Liver (tissue), 8 donors: ENCODE measurements at regions not wholly inside any gene's neighbourhood (a gene's known extent, or its start where the extent isn't known, plus 50 kb on each side); places are given as distances from the start of the nearest gene placed in this dataset.

Experiments
- DNase-seq: peaks from one replicate; pipeline ENCODE4 v3.0.0-alpha.2; 2017; ENCODE audit warnings: low spot score
- H3K27ac ChIP-seq, 2 donors: one replicate each; pipeline ENCODE4 v1.7.0; 2013; ENCODE audit warnings: inconsistent platforms in 2 of 2, low read length in 2 of 2, control low read depth in 1 of 2, low read depth in 1 of 2, mild to moderate bottlenecking in 1 of 2
- H3K27me3 ChIP-seq, 4 donors: one replicate each; pipeline versions ENCODE4 v1.6.1 to v1.7.0; 2013; ENCODE audit warnings: low read length in 3 of 4, inconsistent platforms in 1 of 4, mild to moderate bottlenecking in 1 of 4, moderate library complexity in 1 of 4; ENCODE audit not compliant: control insufficient read depth in 4 of 4, insufficient read depth in 4 of 4
- H3K36me3 ChIP-seq, 4 donors: one replicate each; pipeline versions ENCODE4 v1.6.1 to v1.7.0; 2013; ENCODE audit warnings: low read length in 3 of 4, mild to moderate bottlenecking in 3 of 4, low read depth in 1 of 4, moderate library complexity in 1 of 4; ENCODE audit not compliant: control insufficient read depth in 4 of 4, insufficient read depth in 3 of 4
- H3K4me1 ChIP-seq, 4 donors: one replicate each; pipeline versions ENCODE4 v1.6.1 to v1.7.0; 2013; ENCODE audit warnings: low read length in 3 of 4, mild to moderate bottlenecking in 3 of 4, moderate library complexity in 1 of 4; ENCODE audit not compliant: control insufficient read depth in 4 of 4, insufficient read depth in 4 of 4
- H3K4me3 ChIP-seq, 3 donors: one replicate each; pipeline versions ENCODE4 v1.6.1 to v1.7.0; 2013; ENCODE audit warnings: low read length in 3 of 3, control low read depth in 1 of 3, low read depth in 1 of 3, mild to moderate bottlenecking in 1 of 3
- H3K9ac ChIP-seq, 2 donors: one replicate each; pipeline ENCODE4 v1.7.0; 2013; ENCODE audit warnings: low read length in 2 of 2, mild to moderate bottlenecking in 2 of 2, moderate library complexity in 2 of 2, control low read depth in 1 of 2, low read depth in 1 of 2
- H3K9me3 ChIP-seq, 4 donors: one replicate each; pipeline versions ENCODE4 v1.6.1 to v1.7.0; 2013; ENCODE audit warnings: low read length in 3 of 4; ENCODE audit not compliant: control insufficient read depth in 4 of 4
- ATF3 ChIP-seq: IDR thresholded peaks from 2 replicates; pipeline ENCODE4 v1.6.1; 2016; ENCODE audit warnings: antibody characterized with exemption
- CTCF ChIP-seq: fragments of 150-350 bp; IDR thresholded peaks from 2 replicates; pipeline ENCODE4 v1.5.1; 2017; ENCODE audit warnings: improper control_type of control experiment, low read depth, low read length; ENCODE audit not compliant: missing input control
- EGR1 ChIP-seq, 2 donors: IDR thresholded peaks; 2 replicates each; pipeline ENCODE4 v1.6.1; 2016 to 2018; ENCODE audit warnings: antibody characterized with exemption in 2 of 2, low read depth in 2 of 2
- FOXA1 ChIP-seq: IDR thresholded peaks from 2 replicates; pipeline ENCODE4 v1.6.1; 2016; ENCODE audit warnings: antibody characterized with exemption
- FOXA2 ChIP-seq: IDR thresholded peaks from 2 replicates; pipeline ENCODE4 v1.6.1; 2016; ENCODE audit warnings: antibody characterized with exemption
- GABPA ChIP-seq, 2 donors: IDR thresholded peaks in 1 of 2; conservative IDR thresholded peaks in 1 of 2; 2 replicates each; pipeline ENCODE4 v1.6.1; 2016; ENCODE audit warnings: antibody characterized with exemption in 2 of 2, mild to moderate bottlenecking in 1 of 2, moderate library complexity in 1 of 2
- HNF4A ChIP-seq, 2 donors: conservative IDR thresholded peaks; 2 replicates each; pipeline ENCODE4 v1.6.1; 2016; ENCODE audit warnings: antibody characterized with exemption in 2 of 2, mild to moderate bottlenecking in 2 of 2
- HNF4G ChIP-seq: IDR thresholded peaks from 2 replicates; pipeline ENCODE4 v1.6.1; 2016; ENCODE audit warnings: antibody characterized with exemption
- NR2F2 ChIP-seq: IDR thresholded peaks from 2 replicates; pipeline ENCODE4 v1.6.1; 2016; ENCODE audit warnings: antibody characterized with exemption
- RAD21 ChIP-seq, 2 donors: IDR thresholded peaks; 2 replicates each; pipeline ENCODE4 v1.6.1; 2016; ENCODE audit warnings: antibody characterized with exemption in 2 of 2, mild to moderate bottlenecking in 2 of 2
- REST ChIP-seq: IDR thresholded peaks from 2 replicates; pipeline ENCODE4 v1.6.1; 2016; ENCODE audit warnings: antibody characterized with exemption, mild to moderate bottlenecking
- SP1 ChIP-seq: IDR thresholded peaks from 2 replicates; pipeline ENCODE4 v1.6.1; 2018; ENCODE audit warnings: antibody characterized with exemption, mild to moderate bottlenecking
- TAF1 ChIP-seq: conservative IDR thresholded peaks from 2 replicates; pipeline ENCODE4 v1.6.1; 2016; ENCODE audit warnings: antibody characterized with exemption, mild to moderate bottlenecking
- YY1 ChIP-seq: IDR thresholded peaks from 2 replicates; pipeline ENCODE4 v1.6.1; 2016; ENCODE audit warnings: antibody characterized with exemption, mild to moderate bottlenecking
- ZBTB33 ChIP-seq: IDR thresholded peaks from 2 replicates; pipeline ENCODE4 v1.6.1; 2016; ENCODE audit warnings: antibody characterized with exemption
- WGBS: extraction: QIAGEN DNeasy Blood & Tissue Kit; methylation state at CpG from one replicate; pipeline ENCODE4 v1.1.7; 2013; 5-methylcytosine and 5-hydroxymethylcytosine counted together
- donor health status: healthy.
- donor health status: healthy.
- donor health status: healthy.
- donor health status: healthy.
- donor health status: healthy.

DNA sequence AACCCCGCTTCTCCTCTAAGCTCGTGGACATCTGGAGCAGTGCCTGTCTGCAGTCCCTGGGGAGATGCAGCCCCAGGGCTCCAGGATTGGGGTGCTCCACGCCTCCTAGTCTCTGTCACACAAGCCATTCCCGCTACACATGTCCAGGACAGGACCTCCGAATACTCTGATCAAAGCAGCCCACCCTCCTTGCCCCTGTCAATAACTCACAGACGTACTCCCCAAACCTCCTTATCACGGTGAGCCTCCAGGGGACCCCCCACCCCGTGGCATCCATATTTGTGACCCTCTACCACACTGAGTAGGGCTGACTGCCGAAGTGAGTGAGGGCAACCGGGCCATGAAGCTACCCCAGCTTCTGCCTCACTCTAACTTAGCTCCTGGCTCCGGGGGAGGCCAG is 727.7 kb downstream of the GALR1 start (continued):
- TF ChIP-seq CTCF (no peak), NR2F2 (no peak)

GRCh38 chr18:77980275-77980674 is 730.6 kb downstream of the GALR1 start:
- Histone ChIP-seq H3K27ac (no peak overlapping the region), H3K27me3 (no peaks in the 10 kb centered on the region), H3K9me3 (peaks cover 0 to 5% (median under 1%) of the 10 kb centered on the region in 4 donors), H3K4me3 (no peak overlapping the region), H3K9ac (no peak overlapping the region), H3K4me1 (no peaks in the 10 kb centered on the region), H3K36me3 (no peaks in the 10 kb centered on the region)
- DNase-seq = no peak
- TF ChIP-seq ZBTB33 (no peak), HNF4A (conservative IDR thresholded peaks at IDR 0.05) (no peak), SP1 (no peak), ATF3 (no peak), FOXA2 (no peak), RAD21 (IDR thresholded peaks at IDR 0.05) (no peak), FOXA1 (no peak), REST (no peak)
- 79% methylated on average over 10 of the region's 10 CpGs for WGBS

- H3K36me3 ChIP-seq = no peaks in the 10 kb centered on the region
- DNase-seq = no peak
- no peak overlapping the region for H3K9ac ChIP-seq
- H3K27me3 ChIP-seq = no peaks in the 10 kb centered on the region
- TF ChIP-seq TAF1 (no peak), GABPA (IDR thresholded peaks at IDR 0.05 in 1 of 2, conservative IDR thresholded peaks at IDR 0.05 in 1 of 2) (no peak), HNF4A (conservative IDR thresholded peaks at IDR 0.05) (no peak), HNF4G (no peak), YY1 (no peak), NR2F2 (no peak), FOXA1 (no peak), SP1 (no peak), RAD21 (IDR thresholded peaks at IDR 0.05) (no peak), ZBTB33 (no peak), FOXA2 (no peak), ATF3 (no peak), EGR1 (IDR thresholded peaks at IDR 0.05; ENCODE audit: low read depth in 2 of 2) (no peak)
- peaks cover 0 to 5% (median under 1%) of the 10 kb centered on the region in 4 donors for H3K9me3 ChIP-seq
- H3K27ac ChIP-seq = no peak overlapping the region
- WGBS = 82% methylated on average over 2 of the region's 2 CpGs
- no peak overlapping the region for H3K4me3 ChIP-seq
- no peaks in the 10 kb centered on the region for H3K4me1 ChIP-seq
Observed at GRCh38 chr18:77981874-77982273, 732.2 kb downstream of the GALR1 start.
